Fibroblast of villous mesenchyme (primary cell): ENCODE measurements at regions not wholly inside any gene's neighbourhood (a gene's known extent, or its start where the extent isn't known, plus 50 kb on each side); places are given as distances from the start of the nearest gene placed in this dataset.

Experiments used
- DNase-seq: peaks from one replicate; pipeline ENCODE4 v3.0.0-alpha.2; 2010; ENCODE audit warnings: low read depth
- H3K4me3 ChIP-seq: 2 replicates; pipeline ENCODE4 v1.5.1; 2011; ENCODE audit warnings: low read depth, mild to moderate bottlenecking, low read length
- TF ChIP-seq, protein P1 (sequence below): IDR thresholded peaks from 2 replicates; pipeline ENCODE4 v1.5.1; 2012; ENCODE audit warnings: low read depth, mild to moderate bottlenecking, low read length; ENCODE audit not compliant: insufficient read depth

DNA sequence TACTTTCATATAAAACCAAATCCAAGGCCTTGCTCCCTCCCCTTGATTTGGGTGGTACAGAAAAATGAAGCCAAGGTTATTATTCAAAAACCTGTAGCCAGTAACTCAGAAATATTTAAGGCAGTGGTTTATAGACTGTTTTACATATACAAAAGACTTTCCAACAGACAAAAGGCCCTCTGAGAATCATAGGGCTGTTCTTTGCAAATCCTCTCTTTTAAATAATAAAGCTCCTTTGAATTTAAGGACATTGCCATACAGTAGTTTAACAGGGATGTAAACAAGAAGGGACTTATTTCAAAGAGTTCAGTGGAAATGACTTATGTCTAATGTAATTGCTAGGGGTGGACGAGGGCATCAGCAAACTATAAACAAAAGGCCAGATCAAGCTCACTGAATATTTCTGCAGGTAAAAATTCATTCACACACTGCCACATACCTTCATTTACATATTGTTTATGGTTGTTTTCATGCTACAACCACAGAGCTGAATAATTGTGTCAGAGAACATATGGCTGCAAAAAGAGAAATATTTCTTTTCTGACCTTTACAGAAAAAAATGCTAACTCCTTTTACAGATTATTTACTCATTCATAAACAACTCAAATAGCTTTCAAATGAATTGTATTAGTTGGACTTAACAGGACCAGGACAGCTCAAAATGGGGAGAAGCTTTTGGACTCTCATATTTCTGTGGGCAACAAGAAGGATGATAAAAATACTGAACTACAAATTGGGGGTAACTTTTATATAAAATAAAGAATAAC, 665.6 kb downstream of the SLITRK1 start:
- DNase-seq, result no peak
- TF ChIP-seq, protein P1, sequence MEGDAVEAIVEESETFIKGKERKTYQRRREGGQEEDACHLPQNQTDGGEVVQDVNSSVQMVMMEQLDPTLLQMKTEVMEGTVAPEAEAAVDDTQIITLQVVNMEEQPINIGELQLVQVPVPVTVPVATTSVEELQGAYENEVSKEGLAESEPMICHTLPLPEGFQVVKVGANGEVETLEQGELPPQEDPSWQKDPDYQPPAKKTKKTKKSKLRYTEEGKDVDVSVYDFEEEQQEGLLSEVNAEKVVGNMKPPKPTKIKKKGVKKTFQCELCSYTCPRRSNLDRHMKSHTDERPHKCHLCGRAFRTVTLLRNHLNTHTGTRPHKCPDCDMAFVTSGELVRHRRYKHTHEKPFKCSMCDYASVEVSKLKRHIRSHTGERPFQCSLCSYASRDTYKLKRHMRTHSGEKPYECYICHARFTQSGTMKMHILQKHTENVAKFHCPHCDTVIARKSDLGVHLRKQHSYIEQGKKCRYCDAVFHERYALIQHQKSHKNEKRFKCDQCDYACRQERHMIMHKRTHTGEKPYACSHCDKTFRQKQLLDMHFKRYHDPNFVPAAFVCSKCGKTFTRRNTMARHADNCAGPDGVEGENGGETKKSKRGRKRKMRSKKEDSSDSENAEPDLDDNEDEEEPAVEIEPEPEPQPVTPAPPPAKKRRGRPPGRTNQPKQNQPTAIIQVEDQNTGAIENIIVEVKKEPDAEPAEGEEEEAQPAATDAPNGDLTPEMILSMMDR, result no peak
- H3K4me3 ChIP-seq, result no peak overlapping the region

DNA sequence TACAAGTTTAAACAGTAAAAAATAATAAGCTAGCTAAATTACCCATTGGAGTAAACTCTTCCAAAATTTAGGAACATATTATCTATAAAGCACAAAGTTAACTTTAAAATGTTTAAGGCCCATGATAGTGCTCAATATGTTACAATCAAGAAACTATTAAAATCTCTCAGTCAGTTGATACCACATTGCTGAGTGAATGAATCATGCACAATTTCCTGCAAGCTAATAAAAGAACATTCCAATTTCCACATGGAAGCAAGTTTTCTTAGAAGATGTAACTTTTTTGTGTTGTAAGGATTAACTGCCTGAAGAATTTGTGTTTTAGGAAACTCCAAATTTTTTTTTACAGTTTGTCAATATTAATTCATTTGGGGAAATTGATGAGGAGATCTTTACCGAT, 666.6 kb downstream of the SLITRK1 start:
- peak; percentile 18 for DNase-seq
- no peak overlapping the region for H3K4me3 ChIP-seq
- TF ChIP-seq, protein P1, result no peak

DNA sequence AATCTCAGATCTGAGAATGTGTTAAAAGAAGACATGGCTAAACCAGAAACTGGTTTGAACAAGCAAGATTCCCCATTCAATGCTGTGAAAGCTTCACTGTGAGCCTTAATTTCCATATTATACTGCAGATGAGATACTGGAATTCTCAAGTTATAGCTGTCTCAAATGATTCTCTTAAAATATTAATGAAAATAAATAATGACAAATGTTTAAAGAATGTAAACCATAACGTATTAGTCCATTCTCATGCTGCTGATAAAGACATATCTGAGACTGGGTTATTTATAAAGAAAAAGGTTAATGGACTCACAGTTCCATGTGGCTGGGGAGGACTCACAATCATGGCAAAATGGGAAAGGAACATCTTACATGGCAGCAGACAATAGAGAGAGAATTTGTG, 667.8 kb downstream of the SLITRK1 start:
- TF ChIP-seq, protein P1, result no peak
- no peak overlapping the region for H3K4me3 ChIP-seq
- DNase-seq, result no peak

DNA sequence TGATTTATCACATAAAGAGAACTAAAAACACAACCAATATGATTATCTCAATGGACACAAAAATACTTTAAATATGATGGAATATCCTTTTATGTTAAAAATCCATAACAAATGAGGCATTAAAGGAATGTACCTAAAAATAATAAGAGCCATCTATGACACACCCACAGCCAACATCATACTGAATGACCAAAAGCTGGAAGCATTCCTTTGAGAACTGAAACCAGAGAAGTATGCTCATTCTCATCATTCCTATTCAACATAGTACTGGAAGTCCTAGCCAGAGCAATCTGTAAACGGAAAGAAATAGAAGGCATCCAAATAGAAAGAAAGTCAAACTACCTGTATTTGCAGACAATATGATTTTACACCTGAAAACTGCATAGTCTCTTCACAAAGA, 671.0 kb downstream of the SLITRK1 start:
- no peak for DNase-seq
- TF ChIP-seq, protein P1, result no peak
- H3K4me3 ChIP-seq, result no peak overlapping the region

DNA sequence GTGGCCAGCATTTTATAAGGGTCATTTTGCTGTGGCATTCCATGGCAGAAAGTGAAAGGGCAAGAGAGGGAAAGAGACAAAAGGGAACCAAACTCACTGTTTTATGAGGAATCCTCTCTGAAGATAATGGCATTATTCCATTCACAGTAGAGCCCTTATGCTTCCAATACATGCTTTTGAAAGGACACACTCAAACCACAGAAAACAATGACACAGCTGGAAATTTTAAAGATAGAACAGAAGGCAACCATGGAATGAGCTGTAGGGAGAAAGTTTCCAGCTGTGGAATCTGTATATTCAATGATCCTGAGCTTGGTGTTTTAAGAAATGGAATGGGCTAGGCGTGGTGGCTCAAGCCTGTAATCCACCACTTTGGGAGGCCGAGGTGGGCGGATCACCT, 677.4 kb downstream of the SLITRK1 start:
- no peak for DNase-seq
- no peak overlapping the region for H3K4me3 ChIP-seq
- TF ChIP-seq, protein P1, result no peak

DNA sequence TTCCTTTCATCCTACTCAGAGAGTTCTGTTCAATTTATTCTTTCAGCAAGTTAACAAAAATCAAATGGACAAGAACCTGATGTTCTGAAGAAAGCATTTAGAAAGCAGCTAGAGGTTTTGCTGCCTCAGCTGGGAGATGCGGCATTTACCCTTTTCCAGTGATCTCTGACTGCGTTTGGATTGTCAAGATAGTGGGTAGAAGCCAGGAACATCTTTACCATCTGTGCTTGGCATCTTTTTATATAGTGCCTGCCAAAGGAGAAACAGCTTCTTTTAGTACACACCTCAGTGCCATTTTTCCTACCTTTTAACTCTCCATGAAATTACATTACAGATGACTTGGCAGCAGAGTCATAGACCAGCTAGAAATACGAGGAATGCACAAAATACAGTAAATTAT, 680.8 kb downstream of the SLITRK1 start:
- no peak overlapping the region for H3K4me3 ChIP-seq
- TF ChIP-seq, protein P1, result no peak
- DNase-seq, result no peak

DNA sequence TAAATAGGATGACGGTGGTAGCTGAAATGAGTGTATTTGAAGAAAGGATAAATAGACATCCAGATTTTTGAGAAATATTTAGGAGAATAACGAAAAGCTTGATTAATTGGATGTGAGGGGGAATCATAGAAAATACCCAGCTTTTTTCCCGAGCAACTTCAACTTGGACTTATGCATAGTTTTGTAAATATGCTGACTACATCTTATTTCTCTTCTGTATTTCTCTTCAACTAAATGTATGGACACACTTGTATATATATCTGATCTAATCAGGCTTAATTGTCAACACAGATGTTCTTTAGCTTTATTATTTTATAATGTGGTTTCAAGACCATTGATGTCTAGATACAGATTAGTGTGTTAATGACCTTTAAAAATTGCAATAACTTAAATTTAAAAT, 685.0 kb downstream of the SLITRK1 start:
- no peak for DNase-seq
- TF ChIP-seq, protein P1, result no peak
- H3K4me3 ChIP-seq, result no peak overlapping the region
